IPS DF 4.7 (cell line): ENCODE measurements at regions not wholly inside any gene's neighbourhood (a gene's known extent, or its start where the extent isn't known, plus 50 kb on each side); places are given as distances from the start of the nearest gene placed in this dataset.

ENCODE experiments used
- DNase-seq: peaks from one replicate; pipeline ENCODE4 v3.0.0-alpha.2; 2013; ENCODE audit warnings: low spot score; ENCODE audit errors: extremely low read depth

GRCh38 chr10:44618910-44619309 lies 234.0 kb upstream of the CXCL12 start:
- no peak for DNase-seq

DNA sequence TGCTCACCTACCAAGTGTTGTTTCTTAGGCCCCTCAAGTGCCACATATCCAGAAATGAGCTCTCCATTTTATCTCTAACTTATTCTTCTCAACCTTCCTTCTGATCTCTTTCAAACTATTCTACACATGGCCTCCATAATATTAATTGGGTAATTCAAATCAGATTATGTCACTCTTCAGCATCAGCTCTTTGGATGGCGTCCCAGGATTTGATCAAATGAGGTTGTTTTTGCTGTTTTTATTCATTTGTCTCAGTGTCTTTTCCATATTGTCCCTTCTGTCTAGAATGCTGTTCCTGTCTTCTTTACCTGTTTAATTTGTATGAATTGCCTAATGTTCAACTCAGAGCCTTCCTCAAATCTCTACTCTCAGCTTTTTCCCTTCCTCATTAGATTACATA lies 234.6 kb upstream of the CXCL12 start:
- no peak for DNase-seq

DNA sequence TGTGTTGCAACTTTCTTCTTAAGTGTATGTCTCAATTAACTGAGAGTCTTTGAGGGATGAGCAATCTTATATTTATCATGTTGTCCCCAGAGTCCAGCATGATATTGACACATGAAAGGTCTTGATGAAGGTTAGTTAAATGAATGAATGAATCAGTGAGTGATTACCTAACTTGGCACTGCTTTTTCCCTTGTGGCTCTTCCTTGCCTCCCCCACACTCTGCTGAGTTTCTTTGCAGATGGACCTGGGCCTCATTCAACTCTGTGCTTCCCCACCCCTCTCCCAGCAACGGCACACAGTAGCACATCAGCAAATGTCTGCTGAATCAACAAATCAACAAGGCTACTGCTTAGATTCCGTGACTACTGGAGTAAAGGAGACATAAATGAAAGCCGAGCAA lies 235.1 kb upstream of the CXCL12 start:
- no peak for DNase-seq

DNA sequence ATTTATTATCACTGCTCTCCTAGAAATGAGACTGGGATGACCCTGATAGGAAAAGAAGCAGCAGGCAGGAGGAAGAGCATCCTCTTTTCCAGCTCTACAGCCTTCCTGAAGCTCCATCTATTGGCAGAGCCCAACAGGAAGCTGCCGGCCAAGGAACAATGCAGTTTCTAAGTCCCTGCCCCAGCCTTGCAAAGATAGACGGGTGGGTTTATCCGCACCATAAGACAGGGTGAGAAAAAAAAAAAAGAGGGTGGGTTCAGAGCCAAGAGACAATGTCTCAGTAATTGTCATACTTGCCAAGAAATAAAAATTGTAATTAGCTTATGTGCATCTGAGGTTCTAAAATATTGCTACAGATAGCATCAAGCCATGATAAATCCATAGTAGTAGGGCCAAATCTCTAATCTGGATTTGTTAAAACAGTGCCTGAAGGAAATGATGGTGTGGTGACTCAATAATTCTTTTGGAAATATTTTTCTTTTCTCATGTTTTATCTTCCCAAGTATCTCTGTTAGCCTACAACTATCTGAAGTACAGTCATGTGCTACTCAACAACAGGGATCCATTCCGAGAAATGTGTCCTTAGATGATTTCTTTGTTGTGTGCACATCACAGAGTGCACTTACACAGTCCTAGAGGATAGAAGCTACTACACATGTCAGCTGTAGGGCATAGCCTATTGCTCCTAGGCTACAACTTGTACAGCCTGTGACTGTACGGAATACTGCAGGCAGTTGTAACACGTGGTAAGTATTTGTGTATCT lies 242.9 kb upstream of the CXCL12 start:
- no peak for DNase-seq

DNA sequence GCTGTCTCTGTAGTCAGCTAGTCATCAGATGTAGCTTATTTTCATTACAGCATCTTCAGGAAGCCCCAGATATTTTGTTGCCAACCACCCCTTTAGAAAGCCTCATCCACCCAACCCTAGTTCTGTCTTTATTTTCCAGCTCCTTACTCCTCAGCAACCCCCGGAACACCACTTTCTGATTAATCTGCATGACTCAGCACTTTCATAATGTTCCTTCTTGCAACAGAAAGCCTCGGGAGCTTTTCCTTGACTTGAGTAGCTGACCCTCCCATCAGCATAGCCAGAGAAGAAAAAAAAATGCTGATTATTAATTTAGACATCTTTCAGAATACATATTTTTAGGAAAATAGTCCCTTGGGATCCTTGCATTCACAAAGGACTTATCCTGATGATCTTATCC lies 244.0 kb upstream of the CXCL12 start:
- DNase-seq: no peak

DNA sequence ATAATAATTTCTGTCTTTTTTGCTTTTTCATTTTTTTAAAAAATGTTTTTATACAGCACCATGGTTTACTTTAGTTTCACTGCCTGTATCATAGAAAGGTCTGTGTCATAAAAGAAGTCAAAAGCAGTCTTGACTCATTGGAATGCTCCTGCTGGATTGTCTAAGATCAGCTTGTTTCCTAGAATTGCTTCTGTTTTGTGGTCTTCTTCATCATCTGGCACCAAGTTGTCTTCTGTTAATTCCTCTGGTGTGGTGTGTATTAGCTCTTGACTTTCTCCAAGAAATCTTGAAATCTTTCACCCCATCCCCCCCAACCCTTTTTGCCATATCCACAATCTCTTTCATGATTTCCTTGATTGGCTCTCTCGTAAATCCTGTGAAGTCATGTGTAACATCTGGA lies 250.3 kb upstream of the CXCL12 start:
- DNase-seq: no peak

DNA sequence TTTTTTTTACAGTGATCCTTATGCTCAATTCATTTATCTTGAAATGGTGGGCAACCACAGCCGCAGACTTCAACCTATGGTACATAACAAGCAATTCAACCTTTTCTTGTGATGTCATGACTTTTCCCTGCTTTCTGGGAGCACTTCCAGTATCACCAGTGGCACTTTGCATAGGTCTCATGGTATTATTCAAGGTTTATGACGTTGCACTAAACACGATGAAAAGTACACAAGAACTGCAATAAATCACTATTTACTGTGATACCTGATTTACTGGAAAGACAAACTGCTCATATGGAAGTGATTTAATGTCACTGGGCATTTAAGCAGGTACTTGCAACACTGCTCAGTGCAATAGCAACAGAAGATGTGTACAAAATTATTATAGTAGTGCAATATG lies 251.7 kb upstream of the CXCL12 start:
- DNase-seq: no peak

DNA sequence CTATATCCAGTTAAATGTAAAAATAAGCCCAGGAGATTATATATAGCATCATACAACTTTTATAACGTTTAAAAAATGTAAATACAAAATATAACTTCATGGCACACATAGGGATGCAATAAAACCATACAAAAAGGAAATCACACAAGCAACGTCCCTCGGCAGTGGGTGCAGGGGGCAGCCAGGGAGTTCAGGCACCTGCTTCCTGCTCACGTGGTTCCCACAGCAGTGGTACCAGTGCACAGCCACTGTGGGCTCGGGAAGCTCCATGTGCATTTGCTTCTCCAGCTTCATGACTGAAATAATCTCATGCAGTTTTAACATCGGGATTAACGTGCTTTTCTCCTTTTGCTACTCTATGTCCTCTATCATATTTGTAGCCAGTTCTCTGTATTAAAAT lies 255.5 kb upstream of the CXCL12 start:
- DNase-seq: no peak

GRCh38 chr10:44647473-44647872 lies 262.6 kb upstream of the CXCL12 start:
- no peak for DNase-seq

- DNase-seq: no peak
Observed at GRCh38 chr10:44647877-44648542, 263.1 kb upstream of the CXCL12 start.

- no peak for DNase-seq
Observed at GRCh38 chr10:44650691-44651661, 260.2 kb upstream of the TMEM72 start.

GRCh38 chr10:44651834-44652233 lies 259.3 kb upstream of the TMEM72 start:
- DNase-seq: no peak

GRCh38 chr10:44659320-44659719 lies 251.8 kb upstream of the TMEM72 start:
- no peak for DNase-seq

DNA sequence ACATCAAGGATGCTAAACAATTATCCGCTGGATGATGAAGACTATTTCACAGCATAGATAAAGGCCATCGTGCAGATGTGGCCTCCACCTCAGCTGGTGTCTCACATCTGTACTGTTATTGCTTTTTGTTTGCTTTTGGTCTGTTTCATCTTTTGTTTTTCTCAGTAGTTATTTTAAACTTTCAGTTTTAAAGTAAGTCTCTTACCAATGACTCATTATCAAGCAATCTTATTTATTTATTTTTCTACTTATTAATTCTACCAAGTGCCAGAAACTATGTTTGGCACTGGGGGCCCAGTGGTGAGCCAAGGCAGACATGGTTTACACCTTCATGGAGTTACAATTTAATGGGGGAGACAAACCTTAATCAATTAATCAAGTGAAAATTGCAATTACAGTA lies 250.9 kb upstream of the TMEM72 start:
- DNase-seq: no peak

GRCh38 chr10:44662051-44662450 lies 249.1 kb upstream of the TMEM72 start:
- no peak for DNase-seq

- DNase-seq: no peak
Observed at GRCh38 chr10:44668336-44668735, 242.8 kb upstream of the TMEM72 start.

DNA sequence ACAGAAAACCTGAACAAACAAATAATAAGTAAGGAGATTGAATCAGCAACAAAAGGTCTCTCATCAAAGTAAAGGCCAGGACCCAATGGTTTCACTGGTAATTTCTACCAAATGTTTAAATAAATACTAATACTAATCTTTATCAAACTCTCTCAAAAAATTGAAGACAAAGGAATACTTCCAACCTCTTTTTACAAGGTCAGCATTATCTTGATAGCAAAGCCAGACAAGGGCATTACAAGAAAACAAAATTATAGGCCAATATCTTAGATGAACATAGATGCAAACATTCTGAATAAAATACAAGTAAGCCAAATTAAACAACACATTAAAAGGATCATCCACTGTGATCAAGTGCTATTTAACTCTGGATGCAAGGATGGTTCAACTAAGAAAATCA lies 239.8 kb upstream of the TMEM72 start:
- DNase-seq: no peak

- DNase-seq: no peak
Observed at GRCh38 chr10:44673245-44673983, 237.7 kb upstream of the TMEM72 start.

DNA sequence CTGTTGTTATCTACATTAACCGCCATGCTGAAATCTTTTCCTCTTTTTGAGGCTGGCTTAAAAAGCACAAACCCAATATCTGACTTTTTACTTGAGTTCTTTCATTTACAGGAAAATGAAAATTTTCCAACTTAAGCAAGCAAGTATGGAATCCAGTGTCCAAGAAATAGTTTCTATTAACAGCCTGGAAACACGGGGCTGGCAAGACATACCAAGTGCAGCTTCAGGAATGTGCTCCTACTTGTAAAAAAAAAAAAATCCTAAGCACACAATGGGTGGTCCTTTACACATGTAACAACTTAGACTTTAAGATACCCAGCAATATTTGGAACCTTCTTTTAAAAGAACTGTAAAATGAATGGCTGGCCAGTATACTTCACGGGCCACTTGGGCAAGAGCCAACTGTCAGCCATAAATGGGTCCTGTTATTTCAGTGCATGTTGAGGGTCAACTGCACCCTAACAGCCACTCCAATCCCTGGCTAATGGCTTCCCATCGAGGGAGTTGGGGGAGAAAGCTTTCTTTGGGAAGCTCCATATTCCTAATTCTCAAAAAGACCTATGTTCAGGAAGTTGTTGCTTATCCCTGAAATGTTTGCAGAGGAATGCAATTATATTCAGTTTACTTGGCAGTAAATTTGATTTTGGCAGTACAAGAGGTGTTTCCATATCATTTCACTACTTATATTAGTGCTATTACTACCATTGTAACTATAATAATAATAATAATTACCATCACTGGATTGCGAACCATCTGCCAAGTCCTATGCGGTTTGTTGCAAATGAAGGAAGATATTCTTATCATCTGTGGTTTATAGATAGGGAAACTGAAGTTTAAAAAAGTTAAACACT lies 236.4 kb upstream of the TMEM72 start:
- no peak for DNase-seq

GRCh38 chr10:44675387-44675874 lies 235.7 kb upstream of the TMEM72 start:
- DNase-seq: no peak
